ENCODE measurements at regions not wholly inside any gene's neighbourhood (a gene's known extent, or its start where the extent isn't known, plus 50 kb on each side); places are given as distances from the start of the nearest gene placed in this dataset.

GRCh38 chr7:41608447-41608846, 94.4 kb downstream of the INHBA start:
- no peak overlapping the region for H3K4me3 ChIP-seq (ENCODE audit: severe bottlenecking)
- no peaks in the 10 kb centered on the region for H3K4me1 ChIP-seq (ENCODE audit: insufficient read depth, poor library complexity, severe bottlenecking)
- H3K36me3 ChIP-seq (ENCODE audit: low read depth) = no peaks in the 10 kb centered on the region
- ATAC-seq (ENCODE audit: low read depth) (no peak), DNase-seq (ENCODE audit: low spot score) (no peak)
- H3K27me3 ChIP-seq (ENCODE audit: insufficient read depth, poor library complexity, severe bottlenecking) = no peaks in the 10 kb centered on the region
- H3K9me3 ChIP-seq (ENCODE audit: severe bottlenecking) = no peaks in the 10 kb centered on the region
- H3K27ac ChIP-seq (ENCODE audit: poor library complexity, severe bottlenecking) = no peak overlapping the region
- no peak for TF ChIP-seq CTCF (IDR thresholded peaks at IDR 0.05; ENCODE audit: poor library complexity, severe bottlenecking)

GRCh38 chr7:41603985-41604384, 98.9 kb downstream of the INHBA start:
- H3K9me3 ChIP-seq (ENCODE audit: severe bottlenecking) = no peaks in the 10 kb centered on the region
- ATAC-seq (ENCODE audit: low read depth) = no peak
- H3K36me3 ChIP-seq (ENCODE audit: low read depth) = no peaks in the 10 kb centered on the region
- no peak for TF ChIP-seq CTCF (IDR thresholded peaks at IDR 0.05; ENCODE audit: poor library complexity, severe bottlenecking)
- no peak for DNase-seq (ENCODE audit: low spot score)
- no peaks in the 10 kb centered on the region for H3K27me3 ChIP-seq (ENCODE audit: insufficient read depth, poor library complexity, severe bottlenecking)
- no peak overlapping the region for H3K4me3 ChIP-seq (ENCODE audit: severe bottlenecking)
- H3K4me1 ChIP-seq (ENCODE audit: insufficient read depth, poor library complexity, severe bottlenecking) = no peaks in the 10 kb centered on the region
- H3K27ac ChIP-seq (ENCODE audit: poor library complexity, severe bottlenecking) = no peak overlapping the region

- Histone ChIP-seq H3K36me3 (ENCODE audit: low read depth) (no peaks in the 10 kb centered on the region), H3K4me3 (ENCODE audit: severe bottlenecking) (no peak overlapping the region), H3K4me1 (ENCODE audit: insufficient read depth, poor library complexity, severe bottlenecking) (no peaks in the 10 kb centered on the region), H3K9me3 (ENCODE audit: severe bottlenecking) (no peaks in the 10 kb centered on the region), H3K27ac (ENCODE audit: poor library complexity, severe bottlenecking) (no peak overlapping the region), H3K27me3 (ENCODE audit: insufficient read depth, poor library complexity, severe bottlenecking) (no peaks in the 10 kb centered on the region)
- ATAC-seq (ENCODE audit: low read depth) (no peak), DNase-seq (ENCODE audit: low spot score) (no peak)
- no peak for TF ChIP-seq CTCF (IDR thresholded peaks at IDR 0.05; ENCODE audit: poor library complexity, severe bottlenecking)
Measured at GRCh38 chr7:41599760-41600159, 103.1 kb downstream of the INHBA start.

GRCh38 chr7:41592794-41593193, 110.1 kb downstream of the INHBA start:
- Histone ChIP-seq H3K27ac (ENCODE audit: poor library complexity, severe bottlenecking) (no peak overlapping the region), H3K27me3 (ENCODE audit: insufficient read depth, poor library complexity, severe bottlenecking) (no peaks in the 10 kb centered on the region), H3K36me3 (ENCODE audit: low read depth) (no peaks in the 10 kb centered on the region), H3K9me3 (ENCODE audit: severe bottlenecking) (no peaks in the 10 kb centered on the region), H3K4me1 (ENCODE audit: insufficient read depth, poor library complexity, severe bottlenecking) (no peaks in the 10 kb centered on the region), H3K4me3 (ENCODE audit: severe bottlenecking) (no peak overlapping the region)
- ATAC-seq (ENCODE audit: low read depth) = no peak
- TF ChIP-seq CTCF (IDR thresholded peaks at IDR 0.05; ENCODE audit: poor library complexity, severe bottlenecking) = no peak
- no peak for DNase-seq (ENCODE audit: low spot score)

- Histone ChIP-seq H3K36me3 (ENCODE audit: low read depth) (no peaks in the 10 kb centered on the region), H3K27me3 (ENCODE audit: insufficient read depth, poor library complexity, severe bottlenecking) (no peaks in the 10 kb centered on the region), H3K27ac (ENCODE audit: poor library complexity, severe bottlenecking) (no peak overlapping the region), H3K4me3 (ENCODE audit: severe bottlenecking) (no peak overlapping the region), H3K4me1 (ENCODE audit: insufficient read depth, poor library complexity, severe bottlenecking) (no peaks in the 10 kb centered on the region), H3K9me3 (ENCODE audit: severe bottlenecking) (no peaks in the 10 kb centered on the region)
- no peak for DNase-seq (ENCODE audit: low spot score)
- ATAC-seq (ENCODE audit: low read depth) = no peak
- TF ChIP-seq CTCF (IDR thresholded peaks at IDR 0.05; ENCODE audit: poor library complexity, severe bottlenecking) = no peak
Measured at GRCh38 chr7:41592236-41592635, 110.7 kb downstream of the INHBA start.
